Liver (tissue), 8 donors: ENCODE measurements at regions not wholly inside any gene's neighbourhood (a gene's known extent, or its start where the extent isn't known, plus 50 kb on each side); places are given as distances from the start of the nearest gene placed in this dataset.

Source experiments
- DNase-seq: peaks from one replicate; pipeline ENCODE4 v3.0.0-alpha.2; 2017; ENCODE audit warnings: low spot score
- H3K27ac ChIP-seq, 2 donors: one replicate each; pipeline ENCODE4 v1.7.0; 2013; ENCODE audit warnings: inconsistent platforms in 2 of 2, low read length in 2 of 2, control low read depth in 1 of 2, low read depth in 1 of 2, mild to moderate bottlenecking in 1 of 2
- H3K27me3 ChIP-seq, 4 donors: one replicate each; pipeline versions ENCODE4 v1.6.1 to v1.7.0; 2013; ENCODE audit warnings: low read length in 3 of 4, inconsistent platforms in 1 of 4, mild to moderate bottlenecking in 1 of 4, moderate library complexity in 1 of 4; ENCODE audit not compliant: control insufficient read depth in 4 of 4, insufficient read depth in 4 of 4
- H3K36me3 ChIP-seq, 4 donors: one replicate each; pipeline versions ENCODE4 v1.6.1 to v1.7.0; 2013; ENCODE audit warnings: low read length in 3 of 4, mild to moderate bottlenecking in 3 of 4, low read depth in 1 of 4, moderate library complexity in 1 of 4; ENCODE audit not compliant: control insufficient read depth in 4 of 4, insufficient read depth in 3 of 4
- H3K4me1 ChIP-seq, 4 donors: one replicate each; pipeline versions ENCODE4 v1.6.1 to v1.7.0; 2013; ENCODE audit warnings: low read length in 3 of 4, mild to moderate bottlenecking in 3 of 4, moderate library complexity in 1 of 4; ENCODE audit not compliant: control insufficient read depth in 4 of 4, insufficient read depth in 4 of 4
- H3K4me3 ChIP-seq, 3 donors: one replicate each; pipeline versions ENCODE4 v1.6.1 to v1.7.0; 2013; ENCODE audit warnings: low read length in 3 of 3, control low read depth in 1 of 3, low read depth in 1 of 3, mild to moderate bottlenecking in 1 of 3
- H3K9ac ChIP-seq, 2 donors: one replicate each; pipeline ENCODE4 v1.7.0; 2013; ENCODE audit warnings: low read length in 2 of 2, mild to moderate bottlenecking in 2 of 2, moderate library complexity in 2 of 2, control low read depth in 1 of 2, low read depth in 1 of 2
- H3K9me3 ChIP-seq, 4 donors: one replicate each; pipeline versions ENCODE4 v1.6.1 to v1.7.0; 2013; ENCODE audit warnings: low read length in 3 of 4; ENCODE audit not compliant: control insufficient read depth in 4 of 4
- EGR1 ChIP-seq, 2 donors: IDR thresholded peaks; 2 replicates each; pipeline ENCODE4 v1.6.1; 2016 to 2018; ENCODE audit warnings: antibody characterized with exemption in 2 of 2, low read depth in 2 of 2
- FOXA1 ChIP-seq: IDR thresholded peaks from 2 replicates; pipeline ENCODE4 v1.6.1; 2016; ENCODE audit warnings: antibody characterized with exemption
- FOXA2 ChIP-seq: IDR thresholded peaks from 2 replicates; pipeline ENCODE4 v1.6.1; 2016; ENCODE audit warnings: antibody characterized with exemption
- GABPA ChIP-seq, 2 donors: IDR thresholded peaks in 1 of 2; conservative IDR thresholded peaks in 1 of 2; 2 replicates each; pipeline ENCODE4 v1.6.1; 2016; ENCODE audit warnings: antibody characterized with exemption in 2 of 2, mild to moderate bottlenecking in 1 of 2, moderate library complexity in 1 of 2
- HNF4A ChIP-seq, 2 donors: conservative IDR thresholded peaks; 2 replicates each; pipeline ENCODE4 v1.6.1; 2016; ENCODE audit warnings: antibody characterized with exemption in 2 of 2, mild to moderate bottlenecking in 2 of 2
- HNF4G ChIP-seq: IDR thresholded peaks from 2 replicates; pipeline ENCODE4 v1.6.1; 2016; ENCODE audit warnings: antibody characterized with exemption
- JUND ChIP-seq, 2 donors: IDR thresholded peaks; 2 replicates each; pipeline ENCODE4 v1.6.1; 2016; ENCODE audit warnings: antibody characterized with exemption in 2 of 2
- NR2F2 ChIP-seq: IDR thresholded peaks from 2 replicates; pipeline ENCODE4 v1.6.1; 2016; ENCODE audit warnings: antibody characterized with exemption
- RAD21 ChIP-seq, 2 donors: IDR thresholded peaks; 2 replicates each; pipeline ENCODE4 v1.6.1; 2016; ENCODE audit warnings: antibody characterized with exemption in 2 of 2, mild to moderate bottlenecking in 2 of 2
- RXRA ChIP-seq, 2 donors: IDR thresholded peaks; 2 replicates each; pipeline ENCODE4 v1.6.1; 2017 to 2018; ENCODE audit warnings: antibody characterized with exemption in 2 of 2, mild to moderate bottlenecking in 1 of 2
- SP1 ChIP-seq: IDR thresholded peaks from 2 replicates; pipeline ENCODE4 v1.6.1; 2018; ENCODE audit warnings: antibody characterized with exemption, mild to moderate bottlenecking
- TAF1 ChIP-seq: conservative IDR thresholded peaks from 2 replicates; pipeline ENCODE4 v1.6.1; 2016; ENCODE audit warnings: antibody characterized with exemption, mild to moderate bottlenecking
- YY1 ChIP-seq: IDR thresholded peaks from 2 replicates; pipeline ENCODE4 v1.6.1; 2016; ENCODE audit warnings: antibody characterized with exemption, mild to moderate bottlenecking
- WGBS: extraction: QIAGEN DNeasy Blood & Tissue Kit; methylation state at CpG from one replicate; pipeline ENCODE4 v1.1.7; 2013; 5-methylcytosine and 5-hydroxymethylcytosine counted together
- TF ChIP-seq, protein P1 (sequence below): IDR thresholded peaks from 2 replicates; pipeline ENCODE4 v1.6.1; 2016; ENCODE audit warnings: antibody characterized with exemption
- TF ChIP-seq, protein P2 (sequence below): IDR thresholded peaks from 2 replicates; pipeline ENCODE4 v1.6.1; 2016; ENCODE audit warnings: antibody characterized with exemption, mild to moderate bottlenecking
- TF ChIP-seq, protein P3 (sequence below): IDR thresholded peaks from 2 replicates; pipeline ENCODE4 v1.6.1; 2016; ENCODE audit warnings: antibody characterized with exemption
- TF ChIP-seq, protein P4 (sequence below): fragments of 150-350 bp; IDR thresholded peaks from 2 replicates; pipeline ENCODE4 v1.5.1; 2017; ENCODE audit warnings: improper control_type of control experiment, low read depth, low read length; ENCODE audit not compliant: missing input control
- TF ChIP-seq, protein P5 (sequence below): IDR thresholded peaks from 2 replicates; pipeline ENCODE4 v1.6.1; 2016; ENCODE audit warnings: antibody characterized with exemption
- donor health status: healthy.
- donor health status: healthy.
- donor health status: healthy.
- donor health status: healthy.
- donor health status: healthy.

DNA sequence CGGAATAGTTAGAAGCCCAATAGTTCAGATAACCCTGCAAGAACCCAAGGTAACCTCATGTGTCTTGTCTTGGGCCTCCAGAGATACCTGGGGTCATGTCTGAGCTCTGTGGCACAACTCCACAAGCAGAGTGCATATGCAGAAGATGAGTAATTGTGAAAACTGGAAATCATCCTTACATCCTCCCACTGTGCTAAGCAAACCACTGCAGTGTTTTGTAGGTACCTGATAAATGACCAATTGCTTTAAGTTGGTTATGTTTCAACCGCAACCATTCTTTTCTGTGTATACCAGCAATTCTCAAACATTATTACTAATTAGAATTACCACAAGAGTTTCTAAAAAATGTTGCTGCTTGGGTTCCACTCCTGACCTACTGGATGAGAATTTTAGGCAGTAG lies 73.2 kb downstream of the CBLL2 start:
- H3K9ac ChIP-seq, result no peak overlapping the region
- H3K4me1 ChIP-seq, result no peaks in the 10 kb centered on the region
- H3K27me3 ChIP-seq, result no peaks in the 10 kb centered on the region
- no peak overlapping the region for H3K4me3 ChIP-seq
- TF ChIP-seq HNF4G (no peak), FOXA1 (no peak), SP1 (no peak), RXRA (IDR thresholded peaks at IDR 0.05) (no peak), FOXA2 (no peak), JUND (IDR thresholded peaks at IDR 0.05) (no peak), NR2F2 (no peak), HNF4A (conservative IDR thresholded peaks at IDR 0.05) (no peak), TAF1 (no peak), EGR1 (IDR thresholded peaks at IDR 0.05; ENCODE audit: low read depth in 2 of 2) (no peak), GABPA (IDR thresholded peaks at IDR 0.05 in 1 of 2, conservative IDR thresholded peaks at IDR 0.05 in 1 of 2) (no peak), YY1 (no peak), RAD21 (IDR thresholded peaks at IDR 0.05) (no peak)
- TF ChIP-seq, protein P1, sequence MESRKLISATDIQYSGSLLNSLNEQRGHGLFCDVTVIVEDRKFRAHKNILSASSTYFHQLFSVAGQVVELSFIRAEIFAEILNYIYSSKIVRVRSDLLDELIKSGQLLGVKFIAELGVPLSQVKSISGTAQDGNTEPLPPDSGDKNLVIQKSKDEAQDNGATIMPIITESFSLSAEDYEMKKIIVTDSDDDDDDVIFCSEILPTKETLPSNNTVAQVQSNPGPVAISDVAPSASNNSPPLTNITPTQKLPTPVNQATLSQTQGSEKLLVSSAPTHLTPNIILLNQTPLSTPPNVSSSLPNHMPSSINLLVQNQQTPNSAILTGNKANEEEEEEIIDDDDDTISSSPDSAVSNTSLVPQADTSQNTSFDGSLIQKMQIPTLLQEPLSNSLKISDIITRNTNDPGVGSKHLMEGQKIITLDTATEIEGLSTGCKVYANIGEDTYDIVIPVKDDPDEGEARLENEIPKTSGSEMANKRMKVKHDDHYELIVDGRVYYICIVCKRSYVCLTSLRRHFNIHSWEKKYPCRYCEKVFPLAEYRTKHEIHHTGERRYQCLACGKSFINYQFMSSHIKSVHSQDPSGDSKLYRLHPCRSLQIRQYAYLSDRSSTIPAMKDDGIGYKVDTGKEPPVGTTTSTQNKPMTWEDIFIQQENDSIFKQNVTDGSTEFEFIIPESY, result no peak
- TF ChIP-seq, protein P2, sequence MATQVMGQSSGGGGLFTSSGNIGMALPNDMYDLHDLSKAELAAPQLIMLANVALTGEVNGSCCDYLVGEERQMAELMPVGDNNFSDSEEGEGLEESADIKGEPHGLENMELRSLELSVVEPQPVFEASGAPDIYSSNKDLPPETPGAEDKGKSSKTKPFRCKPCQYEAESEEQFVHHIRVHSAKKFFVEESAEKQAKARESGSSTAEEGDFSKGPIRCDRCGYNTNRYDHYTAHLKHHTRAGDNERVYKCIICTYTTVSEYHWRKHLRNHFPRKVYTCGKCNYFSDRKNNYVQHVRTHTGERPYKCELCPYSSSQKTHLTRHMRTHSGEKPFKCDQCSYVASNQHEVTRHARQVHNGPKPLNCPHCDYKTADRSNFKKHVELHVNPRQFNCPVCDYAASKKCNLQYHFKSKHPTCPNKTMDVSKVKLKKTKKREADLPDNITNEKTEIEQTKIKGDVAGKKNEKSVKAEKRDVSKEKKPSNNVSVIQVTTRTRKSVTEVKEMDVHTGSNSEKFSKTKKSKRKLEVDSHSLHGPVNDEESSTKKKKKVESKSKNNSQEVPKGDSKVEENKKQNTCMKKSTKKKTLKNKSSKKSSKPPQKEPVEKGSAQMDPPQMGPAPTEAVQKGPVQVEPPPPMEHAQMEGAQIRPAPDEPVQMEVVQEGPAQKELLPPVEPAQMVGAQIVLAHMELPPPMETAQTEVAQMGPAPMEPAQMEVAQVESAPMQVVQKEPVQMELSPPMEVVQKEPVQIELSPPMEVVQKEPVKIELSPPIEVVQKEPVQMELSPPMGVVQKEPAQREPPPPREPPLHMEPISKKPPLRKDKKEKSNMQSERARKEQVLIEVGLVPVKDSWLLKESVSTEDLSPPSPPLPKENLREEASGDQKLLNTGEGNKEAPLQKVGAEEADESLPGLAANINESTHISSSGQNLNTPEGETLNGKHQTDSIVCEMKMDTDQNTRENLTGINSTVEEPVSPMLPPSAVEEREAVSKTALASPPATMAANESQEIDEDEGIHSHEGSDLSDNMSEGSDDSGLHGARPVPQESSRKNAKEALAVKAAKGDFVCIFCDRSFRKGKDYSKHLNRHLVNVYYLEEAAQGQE, result no peak
- TF ChIP-seq, protein P3, sequence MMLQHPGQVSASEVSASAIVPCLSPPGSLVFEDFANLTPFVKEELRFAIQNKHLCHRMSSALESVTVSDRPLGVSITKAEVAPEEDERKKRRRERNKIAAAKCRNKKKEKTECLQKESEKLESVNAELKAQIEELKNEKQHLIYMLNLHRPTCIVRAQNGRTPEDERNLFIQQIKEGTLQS, result no peak
- TF ChIP-seq, protein P4, sequence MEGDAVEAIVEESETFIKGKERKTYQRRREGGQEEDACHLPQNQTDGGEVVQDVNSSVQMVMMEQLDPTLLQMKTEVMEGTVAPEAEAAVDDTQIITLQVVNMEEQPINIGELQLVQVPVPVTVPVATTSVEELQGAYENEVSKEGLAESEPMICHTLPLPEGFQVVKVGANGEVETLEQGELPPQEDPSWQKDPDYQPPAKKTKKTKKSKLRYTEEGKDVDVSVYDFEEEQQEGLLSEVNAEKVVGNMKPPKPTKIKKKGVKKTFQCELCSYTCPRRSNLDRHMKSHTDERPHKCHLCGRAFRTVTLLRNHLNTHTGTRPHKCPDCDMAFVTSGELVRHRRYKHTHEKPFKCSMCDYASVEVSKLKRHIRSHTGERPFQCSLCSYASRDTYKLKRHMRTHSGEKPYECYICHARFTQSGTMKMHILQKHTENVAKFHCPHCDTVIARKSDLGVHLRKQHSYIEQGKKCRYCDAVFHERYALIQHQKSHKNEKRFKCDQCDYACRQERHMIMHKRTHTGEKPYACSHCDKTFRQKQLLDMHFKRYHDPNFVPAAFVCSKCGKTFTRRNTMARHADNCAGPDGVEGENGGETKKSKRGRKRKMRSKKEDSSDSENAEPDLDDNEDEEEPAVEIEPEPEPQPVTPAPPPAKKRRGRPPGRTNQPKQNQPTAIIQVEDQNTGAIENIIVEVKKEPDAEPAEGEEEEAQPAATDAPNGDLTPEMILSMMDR, result no peak
- TF ChIP-seq, protein P5, sequence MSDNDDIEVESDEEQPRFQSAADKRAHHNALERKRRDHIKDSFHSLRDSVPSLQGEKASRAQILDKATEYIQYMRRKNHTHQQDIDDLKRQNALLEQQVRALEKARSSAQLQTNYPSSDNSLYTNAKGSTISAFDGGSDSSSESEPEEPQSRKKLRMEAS, result no peak
- WGBS, result 76% methylated on average over 2 of the region's 2 CpGs
- no peak overlapping the region for H3K27ac ChIP-seq
- no peaks in the 10 kb centered on the region for H3K36me3 ChIP-seq
- no peaks in the 10 kb centered on the region for H3K9me3 ChIP-seq
- DNase-seq, result no peak

DNA sequence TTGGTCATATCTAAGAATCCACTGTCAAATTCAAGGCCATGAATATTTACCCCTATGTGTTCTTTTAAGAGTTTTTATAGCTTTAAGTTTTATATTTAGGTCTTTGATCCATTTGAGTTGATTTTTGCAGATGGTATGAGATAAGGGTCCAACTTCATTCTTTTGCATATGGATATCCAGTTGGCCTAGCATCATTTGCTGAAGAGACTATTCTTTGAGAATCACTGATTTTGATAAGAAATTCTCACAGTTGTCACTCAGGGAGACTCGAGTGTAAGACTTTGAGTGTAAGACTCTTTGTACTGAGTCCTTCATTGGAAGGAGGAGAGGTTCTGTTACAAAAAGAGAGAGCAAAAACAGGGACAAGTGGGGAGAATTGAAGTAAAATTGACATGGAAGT lies 74.8 kb downstream of the CBLL2 start:
- no peak overlapping the region for H3K4me3 ChIP-seq
- H3K36me3 ChIP-seq, result no peaks in the 10 kb centered on the region
- no peaks in the 10 kb centered on the region for H3K9me3 ChIP-seq
- no peaks in the 10 kb centered on the region for H3K4me1 ChIP-seq
- H3K27ac ChIP-seq, result no peak overlapping the region
- 49% methylated on average over 1 of the region's 1 CpG for WGBS
- no peak overlapping the region for H3K9ac ChIP-seq
- no peaks in the 10 kb centered on the region for H3K27me3 ChIP-seq
- DNase-seq, result no peak
- TF ChIP-seq, protein P1, result no peak
- TF ChIP-seq YY1, result no peak
- TF ChIP-seq, protein P4, result no peak
- no peak for TF ChIP-seq RXRA (IDR thresholded peaks at IDR 0.05)
- no peak for TF ChIP-seq FOXA1
- no peak for TF ChIP-seq NR2F2
- TF ChIP-seq, protein P5, result no peak
- no peak for TF ChIP-seq FOXA2
- TF ChIP-seq HNF4A (conservative IDR thresholded peaks at IDR 0.05), result no peak
- TF ChIP-seq GABPA (IDR thresholded peaks at IDR 0.05 in 1 of 2, conservative IDR thresholded peaks at IDR 0.05 in 1 of 2), result no peak
- TF ChIP-seq TAF1, result no peak
- no peak for TF ChIP-seq EGR1 (IDR thresholded peaks at IDR 0.05; ENCODE audit: low read depth in 2 of 2)
- no peak for TF ChIP-seq RAD21 (IDR thresholded peaks at IDR 0.05)
- TF ChIP-seq, protein P3, result no peak
- TF ChIP-seq HNF4G, result no peak
- TF ChIP-seq SP1, result no peak
